Left renal cortex interstitium (tissue), 4 donors: ENCODE measurements at regions not wholly inside any gene's neighbourhood (a gene's known extent, or its start where the extent isn't known, plus 50 kb on each side); places are given as distances from the start of the nearest gene placed in this dataset.
"Not testable (repeated sequence)": the region's sequence is repeated elsewhere in the genome, so short reads cannot be mapped to it uniquely, and the experiment has no call there.

Source experiments
- DNase-seq, 4 donors: peaks; one replicate each; pipeline ENCODE4 v3.0.0-alpha.2; 2013; ENCODE audit warnings: low read depth in 4 of 4, low spot score in 2 of 4, missing footprints in 1 of 4

- DNase-seq: no peak
Measured at GRCh38 chr9:82750411-82750913, 312.5 kb downstream of the RASEF start.

GRCh38 chr9:82757924-82758323 is 305.0 kb downstream of the RASEF start:
- DNase-seq: no peak

GRCh38 chr9:82761027-82761426 is 301.9 kb downstream of the RASEF start:
- DNase-seq: no peak

- no peak for DNase-seq
Measured at GRCh38 chr9:82761956-82762355, 301.0 kb downstream of the RASEF start.

- no peak for DNase-seq
Measured at GRCh38 chr9:82763656-82764055, 299.3 kb downstream of the RASEF start.

GRCh38 chr9:82764061-82764668 is 298.8 kb downstream of the RASEF start:
- DNase-seq: no peak

GRCh38 chr9:82774707-82775231 is 288.2 kb downstream of the RASEF start:
- not testable (repeated sequence) for DNase-seq

- DNase-seq: no peak
Measured at GRCh38 chr9:82776508-82776907, 286.4 kb downstream of the RASEF start.

- DNase-seq: no peak
Measured at GRCh38 chr9:82777366-82777765, 285.6 kb downstream of the RASEF start.

- DNase-seq: not testable (repeated sequence)
Measured at GRCh38 chr9:82778923-82779322, 284.0 kb downstream of the RASEF start.

- DNase-seq: no peak
Measured at GRCh38 chr9:82780017-82780416, 282.9 kb downstream of the RASEF start.

GRCh38 chr9:82781921-82782392 is 281.0 kb downstream of the RASEF start:
- DNase-seq: peak; percentile 68 to 92 (median 86)

- DNase-seq: no peak
Measured at GRCh38 chr9:82783045-82783444, 279.9 kb downstream of the RASEF start.

- DNase-seq: no peak
Measured at GRCh38 chr9:82784589-82784988, 278.4 kb downstream of the RASEF start.

GRCh38 chr9:82789155-82789824 is 273.7 kb downstream of the RASEF start:
- DNase-seq: no peak

GRCh38 chr9:82790875-82791274 is 272.1 kb downstream of the RASEF start:
- DNase-seq: no peak

- DNase-seq: no peak
Measured at GRCh38 chr9:82791692-82792091, 271.2 kb downstream of the RASEF start.

- DNase-seq: peak in 2 of 4 donors; percentile 28 to 32
Measured at GRCh38 chr9:82797534-82797933, 265.4 kb downstream of the RASEF start.

GRCh38 chr9:82799286-82799685 is 263.7 kb downstream of the RASEF start:
- no peak for DNase-seq

- no peak for DNase-seq
Measured at GRCh38 chr9:82805027-82805426, 257.9 kb downstream of the RASEF start.

GRCh38 chr9:82808478-82808877 is 254.5 kb downstream of the RASEF start:
- no peak for DNase-seq

- DNase-seq: no peak
Measured at GRCh38 chr9:82810915-82811314, 252.0 kb downstream of the RASEF start.
